A673 (cell line): ENCODE measurements at regions not wholly inside any gene's neighbourhood (a gene's known extent, or its start where the extent isn't known, plus 50 kb on each side); places are given as distances from the start of the nearest gene placed in this dataset.

ENCODE experiments used
- BruUV-seq: library from RNA; stranded (reverse); fragments of 400-500 nt; replicated peaks from 2 replicates; lab custom pipeline; 2021; lab: Mats Ljungman, UMichigan
- CTCF ChIA-PET: fragments of 300-600 bp; sonication (Branson Sonifier 250); formaldehyde crosslinking; loops from one replicate; lab custom pipeline; 2022; ENCODE audit warnings: antibody characterized with exemption; lab: Charles Lee
- POLR2A ChIA-PET: fragments of 300-600 bp; sonication (Branson Sonifier 250); formaldehyde crosslinking; loops from one replicate; lab custom pipeline; 2022; ENCODE audit warnings: antibody characterized with exemption; ENCODE audit not compliant: low non-redundant PET; lab: Charles Lee
- DNase-seq: peaks from one replicate; pipeline ENCODE4 v3.0.0-alpha.2; 2015; ENCODE audit warnings: low spot score
- H3K27ac ChIP-seq: fragments of 200-600 bp; sonication (generic); 2 replicates; pipeline ENCODE4 v1.5.1; 2016; ENCODE audit warnings: mixed run types, low read depth, mild to moderate bottlenecking, mixed read lengths, antibody characterized with exemption, low read length; ENCODE audit not compliant: poor library complexity, severe bottlenecking
- H3K27me3 ChIP-seq: fragments of 200-600 bp; sonication (generic); replicated peaks from 2 replicates; pipeline ENCODE4 v1.6.1; 2017; ENCODE audit warnings: mixed run types, low read depth, mild to moderate bottlenecking, mixed read lengths, antibody characterized with exemption, low read length; ENCODE audit not compliant: insufficient read depth, poor library complexity
- H3K36me3 ChIP-seq: fragments of 200-600 bp; sonication (generic); 2 replicates; pipeline ENCODE4 v1.6.1; 2016; ENCODE audit warnings: mixed run types, mild to moderate bottlenecking, mixed read lengths, antibody characterized with exemption, low read length; ENCODE audit not compliant: insufficient read depth, poor library complexity, severe bottlenecking
- H3K4me1 ChIP-seq: fragments of 200-600 bp; sonication (generic); 2 replicates; pipeline ENCODE4 v1.6.1; 2017; ENCODE audit warnings: mixed run types, mild to moderate bottlenecking, mixed read lengths, antibody characterized with exemption, low read length; ENCODE audit not compliant: insufficient read depth, poor library complexity, severe bottlenecking
- H3K4me3 ChIP-seq: fragments of 200-600 bp; sonication (generic); 2 replicates; pipeline ENCODE4 v1.5.1; 2016; ENCODE audit warnings: low read depth, mixed run types, mild to moderate bottlenecking, mixed read lengths, low read length; ENCODE audit not compliant: poor library complexity, severe bottlenecking
- H3K9me3 ChIP-seq: fragments of 200-600 bp; sonication (generic); 2 replicates; pipeline ENCODE4 v1.6.1; 2016; ENCODE audit warnings: mixed run types, low read depth, mild to moderate bottlenecking, mixed read lengths, antibody characterized with exemption, low read length; ENCODE audit not compliant: poor library complexity, severe bottlenecking
- CTCF ChIP-seq: fragments of 300-800, 200-600 bp; sonication (generic); conservative IDR thresholded peaks from 2 replicates; pipeline ENCODE4 v1.5.1; 2017; ENCODE audit warnings: low read depth, mild to moderate bottlenecking, antibody characterized with exemption, low read length, moderate library complexity, mixed read lengths
- EZH2 ChIP-seq: fragments of 200-600 bp; sonication (generic); IDR thresholded peaks from 2 replicates; pipeline ENCODE4 v1.6.1; 2017; ENCODE audit warnings: borderline replicate concordance, low read depth, mild to moderate bottlenecking, mixed read lengths, antibody characterized with exemption, low read length; ENCODE audit not compliant: poor library complexity, severe bottlenecking
- intact Hi-C: fragments of 100-400 bp; cut with micrococcal nuclease; formaldehyde crosslinking; loops from one replicate; pipeline ENCODE4 v1.10.0; 2022; ENCODE audit not compliant: unreplicated experiment

DNA sequence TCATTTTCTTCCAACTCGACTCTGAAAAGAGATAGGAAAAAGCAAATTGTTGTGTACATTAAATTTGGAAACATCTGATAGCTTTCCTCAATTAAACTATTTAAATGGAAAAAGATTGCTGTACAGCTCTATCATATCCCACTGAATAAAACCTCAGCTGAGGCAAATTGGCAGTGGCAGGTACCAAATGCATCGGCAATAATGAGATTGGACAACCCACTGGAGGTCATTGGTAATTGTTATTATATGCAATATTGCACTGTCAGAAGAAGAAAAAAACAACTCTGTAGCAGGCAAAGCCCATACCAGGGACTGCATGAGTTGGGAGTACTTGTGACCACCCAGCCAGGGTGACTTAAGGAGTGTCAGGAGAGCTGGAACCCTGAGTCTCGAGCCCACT lies 291.6 kb upstream of the SKOR2 start:
- CTCF ChIA-PET = no interaction called here
- Histone ChIP-seq H3K4me3 (no peak overlapping the region), H3K27me3 (peaks cover 41% of the 10 kb centered on the region), H3K36me3 (no peaks in the 10 kb centered on the region), H3K9me3 (no peaks in the 10 kb centered on the region), H3K27ac (no peak overlapping the region), H3K4me1 (no peaks in the 10 kb centered on the region)
- intact Hi-C loops = no loop called here
- DNase-seq = no peak
- TF ChIP-seq CTCF (no peak), EZH2 (no peak)
- no TSS peak for BruUV-seq
- POLR2A ChIA-PET = no interaction called here

- H3K9me3 ChIP-seq = no peaks in the 10 kb centered on the region
- intact Hi-C loops = no loop called here
- DNase-seq = no peak
- ChIA-PET CTCF (no interaction called here), POLR2A (interaction anchor here (0.6 kb wide), 1 partner anchor 76 kb away, joined by 4 read pairs; no protein-coding TSS in a partner anchor)
- no peaks in the 10 kb centered on the region for H3K4me1 ChIP-seq
- no TSS peak for BruUV-seq
- TF ChIP-seq CTCF (no peak), EZH2 (no peak)
- H3K27me3 ChIP-seq = peaks cover 37% of the 10 kb centered on the region
- H3K27ac ChIP-seq = no peak overlapping the region
- H3K36me3 ChIP-seq = no peaks in the 10 kb centered on the region
- H3K4me3 ChIP-seq = no peak overlapping the region
Observed at GRCh38 chr18:47542551-47542950, 291.1 kb upstream of the SKOR2 start.

GRCh38 chr18:47531717-47532116 lies 280.3 kb upstream of the SKOR2 start:
- ChIA-PET CTCF (no interaction called here), POLR2A (no interaction called here)
- no peaks in the 10 kb centered on the region for H3K9me3 ChIP-seq
- H3K4me3 ChIP-seq = no peak overlapping the region
- no TSS peak for BruUV-seq
- H3K36me3 ChIP-seq = no peaks in the 10 kb centered on the region
- peaks cover 79% of the 10 kb centered on the region for H3K27me3 ChIP-seq
- no peak overlapping the region for H3K27ac ChIP-seq
- intact Hi-C loops = no loop called here
- TF ChIP-seq CTCF = peak; percentile 26; the same call in 1 of the 2 replicates
- TF ChIP-seq EZH2 = peak; percentile 50
- no peaks in the 10 kb centered on the region for H3K4me1 ChIP-seq
- DNase-seq = no peak
